ENCODE measurements at regions not wholly inside any gene's neighbourhood (a gene's known extent, or its start where the extent isn't known, plus 50 kb on each side); places are given as distances from the start of the nearest gene placed in this dataset.
A peak's percentile ranks its signal among the peaks of the same experiment; 100 is the strongest.

- H3K36me3 ChIP-seq, result no peaks in the 10 kb centered on the region
- peak; percentile 40 for ATAC-seq
- intact Hi-C loops (cut with DNase I), result no loop called here
Measured at GRCh38 chr6:108767418-108768165, 80.6 kb upstream of the ARMC2 start.

DNA sequence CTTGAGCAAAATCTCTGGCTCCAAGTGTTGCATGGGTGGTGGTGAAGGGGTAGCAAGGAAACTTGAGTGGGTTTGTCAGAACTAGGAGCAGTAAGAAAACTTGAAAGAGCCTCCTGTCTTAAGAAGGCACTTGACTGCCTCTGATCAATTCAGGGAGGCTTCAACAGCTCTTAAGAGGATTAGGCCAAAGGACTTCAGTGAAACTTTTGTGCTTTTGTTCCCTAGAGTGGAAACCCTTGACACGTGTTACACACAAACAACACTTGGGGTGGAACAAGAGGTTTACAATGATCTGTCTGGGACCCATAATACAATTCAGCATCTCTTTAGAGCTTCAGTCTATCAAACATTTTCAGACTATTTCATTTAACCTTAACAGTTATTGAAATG is 80.1 kb upstream of the ARMC2 start:
- Histone ChIP-seq H3K36me3 (no peaks in the 10 kb centered on the region), H3K9me3 (no peaks in the 10 kb centered on the region), H3K4me3 (no peak overlapping the region), H3K27ac (no peak overlapping the region), H3K27me3 (no peaks in the 10 kb centered on the region), H3K4me1 (no peaks in the 10 kb centered on the region)
- no peak for TF ChIP-seq CTCF (IDR thresholded peaks at IDR 0.05)
- ATAC-seq, result no peak
- intact Hi-C loops (cut with DNase I), result no loop called here
- no peak for DNase-seq

More at GRCh38 chr6:108767418-108768165, 80.6 kb upstream of the ARMC2 start:
- TF ChIP-seq CTCF (IDR thresholded peaks at IDR 0.05), result no peak
- Histone ChIP-seq H3K9me3 (no peaks in the 10 kb centered on the region), H3K27me3 (no peaks in the 10 kb centered on the region), H3K4me1 (no peaks in the 10 kb centered on the region), H3K27ac (no peak overlapping the region), H3K4me3 (no peak overlapping the region)
- no peak for DNase-seq

DNA sequence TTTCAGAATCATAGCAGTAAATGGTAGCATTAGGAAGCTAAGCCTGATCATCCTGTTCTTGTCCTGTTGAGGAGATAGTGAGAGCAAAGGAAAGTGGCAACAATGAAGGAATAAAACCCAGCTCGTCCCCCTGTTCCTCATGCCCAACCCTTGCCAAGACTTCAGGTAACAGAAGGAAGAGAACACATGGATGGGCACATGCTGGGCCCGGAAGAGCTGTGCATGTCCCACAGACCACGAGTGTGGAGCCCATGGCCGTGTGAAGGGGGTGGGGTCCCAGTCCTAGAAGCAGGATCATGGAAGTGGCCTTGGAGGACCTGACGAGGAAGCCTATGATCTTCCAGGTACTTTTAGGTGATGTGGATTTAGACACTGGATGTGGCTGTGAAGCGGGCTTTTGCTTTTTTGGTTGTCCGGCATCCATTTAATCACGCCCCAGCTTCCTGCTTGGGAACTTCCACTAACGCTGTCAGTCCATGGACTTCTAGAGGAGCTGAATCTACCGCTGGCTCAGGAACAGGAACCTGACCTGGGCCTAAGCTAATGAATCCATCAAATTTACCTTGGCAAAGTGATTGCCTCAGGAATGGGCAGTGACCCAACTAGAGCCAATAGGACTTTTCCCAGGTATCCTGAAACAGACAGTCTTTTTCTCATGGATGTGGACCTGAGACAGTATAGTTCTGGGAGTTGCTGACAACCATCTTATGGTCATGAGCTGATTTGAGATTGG is 79.3 kb upstream of the ARMC2 start:
- H3K9me3 ChIP-seq, result no peaks in the 10 kb centered on the region
- intact Hi-C loops (cut with DNase I), result no loop called here
- H3K4me1 ChIP-seq, result no peaks in the 10 kb centered on the region
- no peak for TF ChIP-seq CTCF (IDR thresholded peaks at IDR 0.05)
- H3K27ac ChIP-seq, result no peak overlapping the region
- no peak overlapping the region for H3K4me3 ChIP-seq
- ATAC-seq (no peak), DNase-seq (no peak)
- no peaks in the 10 kb centered on the region for H3K27me3 ChIP-seq
- no peaks in the 10 kb centered on the region for H3K36me3 ChIP-seq

DNA sequence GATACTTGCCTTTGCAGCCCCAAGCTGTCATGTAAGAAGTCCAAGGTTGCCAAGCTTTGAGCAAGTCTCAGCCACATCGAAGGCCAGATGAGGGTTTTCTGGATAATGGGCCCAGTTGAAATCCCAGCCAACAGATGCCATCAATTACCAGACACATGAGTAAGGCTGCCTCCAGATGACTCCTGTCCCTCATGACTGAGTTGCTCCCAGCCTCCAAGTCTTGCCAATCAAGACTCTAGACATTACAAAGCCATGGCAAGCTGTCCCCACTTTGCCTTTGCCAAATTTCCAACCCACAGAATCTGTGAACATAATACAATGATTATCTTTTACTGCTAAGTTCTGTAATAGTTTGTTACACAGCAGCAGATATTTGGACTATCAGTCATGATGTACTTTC is 76.8 kb upstream of the ARMC2 start:
- ATAC-seq, result peak; percentile 29
- no peaks in the 10 kb centered on the region for H3K9me3 ChIP-seq
- TF ChIP-seq CTCF (IDR thresholded peaks at IDR 0.05), result no peak

GRCh38 chr6:108774555-108774954 is 73.7 kb upstream of the ARMC2 start:
- ATAC-seq (no peak), DNase-seq (no peak)
- H3K9me3 ChIP-seq, result no peaks in the 10 kb centered on the region
- no peaks in the 10 kb centered on the region for H3K27me3 ChIP-seq
- H3K36me3 ChIP-seq, result no peaks in the 10 kb centered on the region
- H3K27ac ChIP-seq, result no peak overlapping the region
- no peaks in the 10 kb centered on the region for H3K4me1 ChIP-seq
- intact Hi-C loops (cut with DNase I), result no loop called here
- no peak for TF ChIP-seq CTCF (IDR thresholded peaks at IDR 0.05)
- no peak overlapping the region for H3K4me3 ChIP-seq

More for the DNA sequence above, 76.8 kb upstream of the ARMC2 start:
- DNase-seq, result no peak
- Histone ChIP-seq H3K27ac (no peak overlapping the region), H3K4me3 (no peak overlapping the region), H3K27me3 (no peaks in the 10 kb centered on the region), H3K36me3 (no peaks in the 10 kb centered on the region), H3K4me1 (no peaks in the 10 kb centered on the region)
- intact Hi-C loops (cut with DNase I), result no loop called here

Measured in upper lobe of right lung (tissue), 1 donor.